SK-N-SH treated with all-trans-retinoic acid at 6 μM for 48 hours (cell line): ENCODE measurements at regions not wholly inside any gene's neighbourhood (a gene's known extent, or its start where the extent isn't known, plus 50 kb on each side); places are given as distances from the start of the nearest gene placed in this dataset.

ENCODE experiments used
- ATAC-seq: fragments of 200-7000 bp; cut with Tn5 transposase; 3 replicates; pipeline ENCODE4 v1.9.1; 2020; ENCODE audit warnings: mild to moderate bottlenecking, moderate library complexity
- ARNTL ChIP-seq: fragments of 450-650 bp; formaldehyde crosslinking; IDR thresholded peaks from 2 replicates; pipeline ENCODE4 v1.5.0; 2020; ENCODE audit warnings: low read depth, mild to moderate bottlenecking, moderate library complexity, borderline replicate concordance
- BACH2 ChIP-seq: fragments of 250-450 bp; sonication (Bioruptor Pico); IDR thresholded peaks from 2 replicates; pipeline ENCODE4 v1.9.0; 2021; ENCODE audit warnings: mild to moderate bottlenecking, borderline replicate concordance
- CREB5 ChIP-seq: fragments of 250-450 bp; sonication (Bioruptor Pico); IDR thresholded peaks from 2 replicates; pipeline ENCODE4 v1.5.1; 2020; ENCODE audit warnings: low read depth, mild to moderate bottlenecking, moderate library complexity
- CSDC2 ChIP-seq: fragments of 250-450 bp; sonication (Bioruptor Pico); IDR thresholded peaks from 2 replicates; pipeline ENCODE4 v1.5.0; 2020; ENCODE audit warnings: mild to moderate bottlenecking, moderate library complexity
- ESRRG ChIP-seq: fragments of 250-450 bp; sonication (Bioruptor Pico); IDR thresholded peaks from 2 replicates; pipeline ENCODE4 v1.6.1; 2021; ENCODE audit warnings: mild to moderate bottlenecking
- GLIS3 ChIP-seq: fragments of 250-450 bp; sonication (Bioruptor Pico); IDR thresholded peaks from 2 replicates; pipeline ENCODE4 v1.5.0; 2020; ENCODE audit warnings: mild to moderate bottlenecking, moderate library complexity
- ISL1 ChIP-seq: fragments of 250-450 bp; sonication (Bioruptor Pico); IDR thresholded peaks from 2 replicates; pipeline ENCODE4 v2.1.2; 2022; ENCODE audit warnings: mild to moderate bottlenecking, moderate library complexity
- OSR1 ChIP-seq: fragments of 250-450 bp; sonication (Bioruptor Pico); IDR thresholded peaks from 2 replicates; pipeline ENCODE4 v1.8.0; 2022; ENCODE audit warnings: moderate library complexity, mild to moderate bottlenecking, inconsistent platforms
- PATZ1 ChIP-seq: fragments of 250-450 bp; sonication (Bioruptor Pico); IDR thresholded peaks from 2 replicates; pipeline ENCODE4 v1.8.0; 2020; ENCODE audit warnings: mild to moderate bottlenecking, moderate library complexity, borderline replicate concordance
- POU6F1 ChIP-seq: fragments of 250-450 bp; sonication (Bioruptor Pico); IDR thresholded peaks from 2 replicates; pipeline ENCODE4 v1.8.0; 2021; ENCODE audit warnings: low read depth, mild to moderate bottlenecking, moderate library complexity, borderline replicate concordance
- RARB ChIP-seq: fragments of 250-450 bp; sonication (Bioruptor Pico); IDR thresholded peaks from 2 replicates; pipeline ENCODE4 v1.8.0; 2021; ENCODE audit warnings: mild to moderate bottlenecking, moderate library complexity
- SNAI2 ChIP-seq: fragments of 250-450 bp; sonication (Bioruptor Pico); IDR thresholded peaks from 2 replicates; pipeline ENCODE4 v1.5.0; 2020; ENCODE audit warnings: mild to moderate bottlenecking, moderate library complexity
- TCF4 ChIP-seq: fragments of 250-450 bp; sonication (Bioruptor Pico); IDR thresholded peaks from 2 replicates; pipeline ENCODE4 v1.8.0; 2021; ENCODE audit warnings: mild to moderate bottlenecking, moderate library complexity, borderline replicate concordance
- TOX ChIP-seq: fragments of 250-450 bp; sonication (Bioruptor Pico); IDR thresholded peaks from 2 replicates; pipeline ENCODE4 v1.8.0; 2021; ENCODE audit warnings: mild to moderate bottlenecking, moderate library complexity, borderline replicate concordance
- TSHZ2 ChIP-seq: fragments of 250-450 bp; sonication (Bioruptor Pico); IDR thresholded peaks from 2 replicates; pipeline ENCODE4 v1.5.0; 2020; ENCODE audit warnings: mild to moderate bottlenecking, moderate library complexity
- ZC3H10 ChIP-seq: fragments of 250-450 bp; sonication (Bioruptor Pico); IDR thresholded peaks from 2 replicates; pipeline ENCODE4 v1.5.1; 2021; ENCODE audit warnings: mild to moderate bottlenecking, moderate library complexity
- ZFP3 ChIP-seq: fragments of 250-450 bp; sonication (Bioruptor Pico); IDR thresholded peaks from 2 replicates; pipeline ENCODE4 v1.5.0; 2020; ENCODE audit warnings: mild to moderate bottlenecking, moderate library complexity
- ZFP30 ChIP-seq: fragments of 450-650 bp; formaldehyde crosslinking; IDR thresholded peaks from 2 replicates; pipeline ENCODE4 v1.5.0; 2022; ENCODE audit warnings: mild to moderate bottlenecking, moderate library complexity
- ZNF565 ChIP-seq: fragments of 450-650 bp; formaldehyde crosslinking; conservative IDR thresholded peaks from 2 replicates; pipeline ENCODE4 v1.5.0; 2020; ENCODE audit warnings: low read depth, mild to moderate bottlenecking, moderate library complexity
- ZNF8 ChIP-seq: fragments of 450-650 bp; formaldehyde crosslinking; IDR thresholded peaks from 2 replicates; pipeline ENCODE4 v1.5.0; 2020; ENCODE audit warnings: mild to moderate bottlenecking, moderate library complexity

- TF ChIP-seq TSHZ2 (CRISPR knock-in tag) = no peak
- TF ChIP-seq CREB5 (CRISPR knock-in tag) = no peak
- no peak for TF ChIP-seq BACH2 (CRISPR knock-in tag)
- TF ChIP-seq ZNF565 = no peak
Observed at GRCh38 chr1:79326875-79327274, 320.3 kb upstream of the ADGRL4 start (continued).

- no peak for ATAC-seq
- TF ChIP-seq TSHZ2 (CRISPR knock-in tag) (no peak), CREB5 (CRISPR knock-in tag) (no peak), ZC3H10 (CRISPR knock-in tag) (no peak), ZFP30 (CRISPR knock-in tag) (no peak), ARNTL (CRISPR knock-in tag) (no peak), RARB (no peak), ESRRG (no peak), GLIS3 (CRISPR knock-in tag) (no peak), ZNF8 (CRISPR knock-in tag) (no peak), POU6F1 (CRISPR knock-in tag) (no peak), TCF4 (CRISPR knock-in tag) (no peak), SNAI2 (CRISPR knock-in tag) (no peak), ISL1 (no peak), PATZ1 (no peak), TOX (no peak)
Observed at GRCh38 chr1:79325705-79326104, 319.2 kb upstream of the ADGRL4 start.

- no peak for TF ChIP-seq ZNF8 (CRISPR knock-in tag)
- TF ChIP-seq TOX = no peak
- no peak for TF ChIP-seq TCF4 (CRISPR knock-in tag)
- TF ChIP-seq OSR1 (CRISPR knock-in tag) = no peak
- no peak for TF ChIP-seq PATZ1
- TF ChIP-seq RARB = no peak
- no peak for TF ChIP-seq ZFP3
- TF ChIP-seq ZNF565 = no peak
- no peak for TF ChIP-seq ZFP30 (CRISPR knock-in tag)
- TF ChIP-seq BACH2 (CRISPR knock-in tag) = no peak
- no peak for TF ChIP-seq ISL1
- no peak for TF ChIP-seq CSDC2 (CRISPR knock-in tag)
- TF ChIP-seq POU6F1 (CRISPR knock-in tag) = no peak
- TF ChIP-seq SNAI2 (CRISPR knock-in tag) = no peak
- TF ChIP-seq ZC3H10 (CRISPR knock-in tag) = no peak
- TF ChIP-seq, all 23 proteins: peak for 0
- no peak for ATAC-seq
Observed at GRCh38 chr1:79325126-79325525, 318.6 kb upstream of the ADGRL4 start.
